ENCODE measurements at regions not wholly inside any gene's neighbourhood (a gene's known extent, or its start where the extent isn't known, plus 50 kb on each side); places are given as distances from the start of the nearest gene placed in this dataset.

- TF ChIP-seq CTCF (conservative IDR thresholded peaks at IDR 0.05; ENCODE audit: low read length) = no peak
- TF ChIP-seq EZH2phosphoT487 (IDR thresholded peaks at IDR 0.05; ENCODE audit: borderline replicate concordance, low read depth, low read length) = no peak
These were observed 85.5 kb upstream of the NUDT4 start for GRCh38 chr12:93292213-93292612.

Measured in OCI-LY7 (cell line).